ENCODE measurements at regions not wholly inside any gene's neighbourhood (a gene's known extent, or its start where the extent isn't known, plus 50 kb on each side); places are given as distances from the start of the nearest gene placed in this dataset.
"Not testable (repeated sequence)": the region's sequence is repeated elsewhere in the genome, so short reads cannot be mapped to it uniquely, and the experiment has no call there.

DNA sequence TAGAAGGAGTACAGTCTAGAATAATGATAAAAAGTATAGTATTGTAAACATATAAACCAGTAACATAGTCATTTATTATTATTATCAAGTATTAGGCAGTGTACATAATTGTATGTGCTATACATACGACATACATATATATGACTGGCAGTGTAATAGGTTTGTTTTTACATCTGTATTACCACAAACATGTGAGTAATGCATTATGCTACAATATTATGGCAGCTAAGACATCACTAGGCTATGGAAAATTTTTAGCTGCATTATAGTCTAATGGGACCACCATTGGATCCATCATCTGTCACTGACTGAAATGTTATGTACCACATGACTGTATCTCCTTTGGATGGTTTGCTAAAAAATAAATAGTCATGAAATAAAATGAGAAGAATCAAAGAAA lies 530.0 kb downstream of the PRR16 start:
- no peak for DNase-seq (ENCODE audit: low read depth)

DNA sequence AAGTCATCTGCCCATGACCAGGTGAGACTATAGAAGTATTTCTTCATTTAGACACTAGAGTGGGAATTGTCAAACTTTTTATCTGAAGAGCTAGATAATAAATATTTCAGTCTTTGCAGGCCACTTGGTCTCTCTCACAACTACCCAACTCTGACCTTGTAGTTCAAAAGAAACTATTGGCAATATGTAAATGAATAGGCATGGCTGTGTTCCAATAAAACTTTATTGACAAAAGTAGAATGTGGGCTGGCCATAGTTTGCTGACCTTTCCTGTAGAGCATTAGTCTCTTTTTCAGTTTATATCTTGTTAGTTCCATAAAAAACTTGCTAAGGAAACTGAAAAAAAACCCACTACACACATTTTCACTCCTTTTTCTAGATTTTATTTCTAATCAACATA lies 535.5 kb downstream of the PRR16 start:
- no peak for DNase-seq (ENCODE audit: low read depth)

DNA sequence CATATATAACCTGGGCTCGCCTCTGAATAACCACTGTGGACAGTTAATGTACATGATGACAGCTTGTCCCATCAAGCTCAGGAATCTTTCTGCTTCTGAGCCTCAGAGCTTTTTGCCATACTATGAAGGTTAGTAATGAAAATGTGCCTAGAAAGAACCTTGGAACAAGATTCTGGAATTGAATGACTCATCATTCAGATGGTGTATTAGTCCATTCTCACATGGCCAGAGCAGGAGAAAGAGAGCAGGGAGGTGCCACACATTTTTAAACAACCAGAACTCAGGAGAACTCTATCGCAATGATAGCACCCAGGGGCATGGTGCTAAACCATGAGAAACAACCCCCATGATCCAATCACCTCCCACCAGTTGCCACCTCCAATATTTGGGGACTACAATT lies 542.1 kb downstream of the PRR16 start:
- DNase-seq (ENCODE audit: low read depth), result peak; percentile 33

DNA sequence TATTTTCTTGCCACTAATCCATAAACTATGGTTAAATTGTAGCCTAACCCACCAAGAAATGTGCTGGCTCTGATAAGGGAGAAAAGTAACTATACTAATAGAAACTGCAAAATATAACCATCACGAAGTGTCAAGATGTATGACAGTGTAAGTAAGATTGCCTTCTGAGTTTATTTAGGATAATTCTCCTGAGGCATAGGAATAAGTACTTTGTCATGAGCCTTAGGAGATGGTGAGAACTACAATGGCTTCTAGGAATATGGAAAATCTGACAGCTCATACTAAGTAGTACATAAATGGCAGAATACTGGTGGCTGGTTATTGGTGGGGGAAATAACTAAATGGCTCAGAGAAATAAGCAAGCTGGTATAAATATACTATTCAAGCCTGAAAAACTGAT lies 543.9 kb downstream of the PRR16 start:
- DNase-seq (ENCODE audit: low read depth), result no peak

DNA sequence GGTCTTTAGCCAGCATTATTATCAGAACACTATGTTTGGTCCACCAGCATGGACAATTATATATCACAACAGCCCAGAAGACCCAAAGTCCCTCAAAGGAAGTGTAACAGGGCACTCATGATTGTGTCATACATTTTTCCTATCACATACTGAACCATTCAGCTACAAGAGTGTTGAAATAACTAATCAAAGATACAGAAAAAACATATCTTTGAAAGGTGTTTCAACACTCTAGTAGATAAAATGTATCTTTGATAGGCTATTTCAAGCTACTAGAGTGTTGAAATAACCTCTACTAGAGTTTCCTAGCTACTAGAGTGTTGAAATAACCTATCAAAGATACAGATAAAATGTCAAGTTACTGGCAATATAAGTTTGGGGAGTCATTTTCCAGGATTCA lies 545.0 kb downstream of the PRR16 start:
- DNase-seq (ENCODE audit: low read depth), result no peak

DNA sequence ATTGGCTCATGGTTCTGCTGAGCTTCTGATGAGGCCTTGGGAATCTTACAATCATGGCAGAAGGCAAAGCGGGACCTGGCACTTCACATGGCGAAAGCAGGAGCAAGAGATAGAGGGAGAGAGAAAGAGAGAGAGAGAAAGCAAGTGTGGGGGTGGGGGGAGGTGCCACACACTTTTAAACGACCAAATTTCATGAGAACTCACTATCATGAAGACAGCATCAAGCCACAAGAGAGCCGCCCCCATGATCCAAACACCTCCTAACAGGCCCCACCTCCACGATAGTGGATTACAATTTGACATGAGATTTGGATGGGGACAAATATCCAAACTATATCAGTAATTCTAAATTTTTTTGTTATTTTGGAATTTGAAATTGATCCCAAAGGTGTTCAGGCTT lies 553.9 kb downstream of the PRR16 start:
- no peak for DNase-seq (ENCODE audit: low read depth)

DNA sequence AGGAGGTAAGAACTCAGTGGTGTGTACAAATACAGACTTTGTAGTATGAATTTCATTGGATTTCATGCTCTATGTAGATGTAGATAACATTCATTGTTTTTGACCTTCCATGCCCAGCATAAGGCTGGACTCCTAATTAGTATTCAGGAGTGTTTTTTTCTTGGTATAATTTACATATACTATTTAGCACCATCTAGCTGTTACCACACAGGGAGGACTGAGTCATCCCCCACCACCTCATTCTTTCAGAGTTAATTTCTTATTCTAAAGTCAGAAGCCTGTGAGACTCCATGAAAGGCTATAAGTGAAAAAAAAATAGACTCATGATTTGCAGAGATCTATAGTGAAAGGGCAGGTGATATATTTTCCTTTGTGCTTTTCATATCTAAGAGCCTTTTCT lies 555.0 kb downstream of the PRR16 start:
- peak; percentile 1 for DNase-seq (ENCODE audit: low read depth)

DNA sequence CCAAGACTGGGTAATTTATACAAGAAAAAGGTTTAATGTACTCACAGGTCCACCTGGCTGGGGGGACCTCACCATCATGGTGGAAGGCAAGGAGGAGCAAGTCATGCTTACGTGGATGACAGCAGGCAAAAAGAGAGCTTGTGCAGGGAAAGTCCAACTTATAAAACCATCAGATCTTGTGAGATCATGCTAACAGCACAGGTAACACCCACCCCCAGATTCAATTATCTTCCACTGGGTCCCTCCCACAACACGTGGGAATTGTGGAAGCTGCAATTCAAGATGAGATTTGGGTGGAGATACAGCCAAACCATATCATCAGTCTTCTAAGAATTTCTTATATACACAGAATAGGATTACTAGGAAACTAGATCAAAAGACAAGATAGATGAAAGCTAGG lies 555.6 kb downstream of the PRR16 start:
- no peak for DNase-seq (ENCODE audit: low read depth)

DNA sequence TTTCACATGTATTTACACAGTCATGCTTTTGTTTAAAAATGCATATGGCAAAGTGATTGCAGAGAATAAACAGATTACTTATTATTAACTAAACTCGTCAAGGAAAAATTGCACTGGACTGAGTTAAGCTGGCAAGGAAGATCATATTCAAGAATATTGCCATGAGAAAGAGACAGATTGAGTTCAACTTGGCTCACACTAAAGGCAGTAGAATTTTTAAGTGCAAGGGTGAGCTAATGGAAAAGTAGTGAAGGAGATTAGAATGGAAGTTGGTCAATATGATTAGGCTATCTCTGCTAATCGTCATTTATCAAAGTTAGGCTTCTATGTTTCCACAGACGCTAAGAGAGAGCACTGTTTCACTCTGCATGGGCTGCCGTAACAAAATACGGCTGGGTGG lies 557.6 kb downstream of the PRR16 start:
- DNase-seq (ENCODE audit: low read depth), result no peak

DNA sequence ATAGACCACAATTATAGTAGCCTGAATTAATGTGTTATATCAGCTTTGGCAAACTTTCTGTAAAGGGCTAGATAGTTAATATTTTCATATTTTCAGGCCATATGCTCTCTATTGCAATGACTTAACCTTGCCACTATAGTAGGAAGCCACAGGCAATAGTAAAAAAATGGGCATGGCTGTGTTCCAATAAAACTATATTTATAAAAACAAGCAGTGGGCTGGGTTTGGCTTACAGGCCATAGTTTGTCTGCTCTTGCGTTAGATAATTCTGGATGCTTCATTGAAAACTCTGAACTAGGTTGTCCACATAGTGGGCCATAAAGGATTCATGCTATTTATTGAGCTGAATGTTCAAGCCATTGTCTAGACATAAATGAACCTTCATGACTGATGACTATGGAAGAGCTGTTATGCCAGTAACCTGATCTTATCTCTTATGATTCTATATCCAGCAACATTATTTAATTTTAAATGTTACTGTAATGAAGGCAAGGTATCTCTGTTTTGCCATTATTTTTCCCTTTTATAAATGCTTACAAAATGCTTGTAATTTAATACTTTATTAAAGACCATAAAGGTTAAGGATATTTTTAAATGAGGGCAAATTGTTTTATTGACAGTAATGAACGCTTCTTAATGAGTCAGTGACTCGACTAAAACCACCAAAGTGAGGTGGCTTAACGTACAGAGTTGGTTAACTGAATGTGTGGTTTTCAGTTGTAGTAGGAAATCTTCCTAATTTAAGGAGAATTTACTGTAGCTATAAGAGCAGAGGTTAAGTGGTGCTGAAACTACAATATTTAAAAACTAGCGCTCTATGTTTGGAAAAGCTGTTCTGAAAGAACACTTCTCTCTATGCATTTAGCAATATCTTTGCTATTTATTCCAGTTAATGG lies 560.6 kb downstream of the PRR16 start:
- no peak for DNase-seq (ENCODE audit: low read depth)

DNA sequence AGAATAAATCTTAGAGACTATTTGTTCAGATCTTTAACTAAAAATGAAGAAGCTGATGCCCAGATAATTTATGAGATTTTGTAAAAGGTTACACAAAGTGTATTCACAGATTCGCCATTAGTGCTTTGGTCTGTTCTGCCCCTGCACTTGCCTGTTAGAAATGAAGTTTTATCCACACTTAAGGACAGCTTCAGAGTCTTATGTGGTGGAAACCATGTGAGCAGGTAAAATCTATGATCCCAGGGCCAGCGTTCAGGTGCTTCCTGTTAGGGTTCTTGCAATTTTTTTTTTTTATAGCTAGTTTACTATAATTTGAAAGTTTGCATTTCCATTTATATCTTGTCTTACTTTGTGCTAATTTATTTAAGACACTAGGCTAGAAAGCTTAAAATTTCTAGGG lies 561.6 kb downstream of the PRR16 start:
- no peak for DNase-seq (ENCODE audit: low read depth)

DNA sequence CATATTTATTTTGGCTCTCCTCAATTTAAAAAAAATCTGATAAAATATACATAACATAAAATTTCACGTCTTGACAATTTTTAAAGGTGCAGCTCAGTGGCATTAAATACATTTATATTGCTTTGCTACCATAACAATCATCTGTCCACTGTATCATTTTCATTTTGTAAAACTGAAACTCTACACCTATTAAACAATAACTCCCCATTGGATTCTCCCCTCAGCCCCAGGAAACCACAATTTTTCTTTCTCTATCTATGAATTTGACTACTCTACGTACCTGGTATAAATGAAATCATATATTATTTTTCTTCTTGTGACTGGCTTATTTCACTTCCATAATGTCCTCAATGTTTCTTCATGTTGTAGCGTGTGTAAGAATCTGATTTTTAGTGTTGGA lies 563.5 kb downstream of the PRR16 start:
- no peak for DNase-seq (ENCODE audit: low read depth)

DNA sequence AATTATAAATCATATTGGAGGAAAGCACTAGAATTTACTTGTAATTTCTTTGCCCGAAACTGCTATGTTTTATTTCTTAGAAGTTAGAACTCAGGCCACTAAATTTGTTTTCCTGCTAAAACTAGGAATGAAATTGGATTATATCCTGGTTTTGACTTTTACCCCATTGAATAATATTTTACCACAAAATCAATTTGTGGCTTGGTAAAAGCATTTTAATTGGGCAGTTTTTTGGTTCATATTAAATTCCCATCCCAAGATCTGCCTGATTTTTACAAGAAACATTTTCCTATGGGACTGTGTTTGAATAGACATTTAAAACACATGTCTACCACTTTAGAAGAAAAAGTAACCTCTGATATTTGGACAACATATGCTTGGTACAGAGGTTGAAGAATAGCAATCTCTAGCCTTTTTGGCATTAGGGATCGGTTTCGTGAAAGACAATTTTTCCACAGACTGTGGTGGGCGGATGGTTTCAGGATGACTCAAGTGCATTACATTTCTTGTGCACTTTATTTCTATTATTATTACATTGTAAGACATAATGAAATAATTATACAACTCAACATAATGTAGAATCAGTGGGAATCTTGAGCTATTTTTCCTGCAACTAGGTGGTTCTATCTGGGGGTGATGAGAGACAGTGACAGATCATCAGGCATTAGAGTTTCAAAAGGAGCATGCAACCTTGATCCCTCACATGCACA lies 565.6 kb downstream of the PRR16 start:
- DNase-seq (ENCODE audit: low read depth), result no peak

DNA sequence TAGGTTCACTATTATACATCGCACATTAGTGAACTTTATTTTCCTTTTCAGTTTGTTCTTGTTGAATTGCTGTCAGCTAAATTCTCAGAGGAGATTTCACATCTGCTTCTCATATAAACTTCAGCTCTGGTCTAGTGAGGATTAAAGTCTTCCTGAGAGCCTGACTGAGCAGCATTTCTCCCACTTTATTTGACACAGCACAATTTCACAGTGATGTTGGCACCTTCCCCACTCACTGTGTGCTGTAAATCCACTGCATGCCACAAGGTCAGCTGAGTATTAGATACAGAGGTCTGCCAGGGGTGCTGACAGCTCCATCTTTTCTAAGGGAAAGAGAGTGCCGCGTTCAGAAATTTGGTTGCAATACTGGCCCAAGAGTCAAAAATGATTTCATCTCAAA lies 567.4 kb downstream of the PRR16 start:
- DNase-seq (ENCODE audit: low read depth), result no peak

DNA sequence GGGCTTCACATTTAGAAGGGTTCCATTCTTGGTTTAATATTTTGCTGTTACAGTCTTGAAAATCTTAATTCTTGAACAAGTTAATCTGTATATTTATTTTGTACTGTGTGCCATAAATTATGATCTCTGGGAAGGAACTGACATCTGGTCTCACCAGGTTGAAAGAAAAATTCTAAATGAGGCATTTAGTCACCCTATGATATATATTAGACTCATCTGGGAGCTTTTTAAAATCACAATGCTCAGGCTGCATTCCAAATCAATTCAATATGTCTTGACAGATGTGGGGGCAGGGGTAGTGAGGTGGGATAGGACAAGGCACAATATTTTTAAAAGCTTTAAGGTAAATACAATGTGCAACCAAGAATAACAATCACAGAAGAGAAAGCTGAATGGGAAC lies 569.2 kb downstream of the PRR16 start:
- DNase-seq (ENCODE audit: low read depth), result no peak

DNA sequence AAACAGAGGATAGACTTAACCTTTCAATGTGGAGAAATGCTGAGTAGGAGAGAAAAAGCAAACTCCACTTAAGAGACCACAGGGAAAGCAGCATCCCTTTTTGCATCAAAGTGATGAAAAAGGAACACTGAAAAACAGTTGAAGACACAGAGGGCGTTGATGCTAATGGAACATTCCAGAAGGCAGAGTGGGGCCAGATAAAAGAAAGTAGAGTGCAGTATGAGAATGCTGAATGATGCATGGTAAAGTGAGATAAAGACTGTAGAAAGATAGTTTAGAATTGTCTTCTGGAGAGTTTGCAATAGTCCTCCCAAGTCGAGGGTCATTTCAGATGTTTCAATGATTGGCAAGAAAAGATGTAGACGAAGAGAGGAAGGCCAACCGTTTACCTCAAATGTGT lies 574.3 kb downstream of the PRR16 start:
- DNase-seq (ENCODE audit: low read depth), result no peak

DNA sequence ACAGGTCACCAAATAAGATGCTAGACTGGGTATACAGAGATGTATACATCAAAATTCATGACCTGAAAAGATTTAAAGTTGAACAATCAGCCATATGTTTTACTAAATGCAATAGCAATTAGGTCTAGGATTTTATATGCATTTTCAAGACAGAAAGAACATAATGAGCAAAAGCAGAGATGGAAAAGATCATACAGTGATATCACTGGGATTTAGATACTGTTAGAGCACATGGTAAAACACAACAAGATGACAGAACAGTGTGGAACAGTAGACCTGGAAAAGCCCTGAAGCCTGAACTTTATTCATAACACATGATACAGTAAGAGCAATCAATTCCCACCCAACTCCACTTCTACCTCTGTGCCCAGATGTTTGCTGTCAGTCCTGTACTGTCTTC lies 585.9 kb downstream of the PRR16 start:
- DNase-seq (ENCODE audit: low read depth), result no peak

DNA sequence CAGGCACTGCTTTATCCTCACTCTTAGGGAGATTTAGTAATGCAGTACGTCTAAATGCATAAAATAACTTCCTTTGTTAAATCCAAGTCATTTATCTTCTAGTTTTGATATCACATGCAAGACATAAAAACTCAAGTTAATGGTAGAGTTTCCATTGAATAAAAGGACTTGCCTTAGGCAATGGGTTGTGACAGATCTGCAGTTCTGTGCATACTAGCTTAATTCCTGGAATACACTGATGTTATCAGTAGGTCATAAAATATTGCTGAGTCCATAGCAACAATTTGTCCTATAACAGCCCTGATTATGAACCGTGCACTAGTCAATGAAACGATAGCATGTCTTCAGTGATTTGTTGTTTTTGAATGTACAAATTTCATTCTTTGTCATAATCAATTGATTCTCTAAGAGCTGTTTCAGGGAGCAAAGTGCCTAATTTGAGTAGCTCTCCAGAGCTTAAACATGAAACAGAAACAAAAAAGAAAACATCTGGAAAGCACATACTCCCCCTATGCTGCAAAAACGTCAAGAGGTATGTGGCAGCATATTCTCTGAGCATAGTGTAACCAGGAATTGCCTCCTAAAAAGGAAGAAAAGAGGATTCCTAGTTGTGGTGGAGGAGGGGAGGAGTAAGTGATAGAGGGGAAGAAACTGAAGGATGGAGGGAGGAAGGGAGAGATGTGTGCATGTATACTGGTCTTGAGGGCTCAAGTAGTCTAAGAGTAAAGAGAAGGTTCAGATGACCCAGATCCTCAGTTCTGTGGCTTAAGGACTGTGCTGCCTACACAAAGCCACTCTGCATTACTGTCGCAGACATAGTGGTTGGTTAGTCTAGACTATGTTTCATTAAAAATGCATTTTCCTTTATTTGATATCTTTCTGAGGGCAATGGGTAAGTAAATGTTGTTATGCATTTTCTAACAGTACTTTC lies 589.2 kb downstream of the PRR16 start:
- no peak for DNase-seq (ENCODE audit: low read depth)

DNA sequence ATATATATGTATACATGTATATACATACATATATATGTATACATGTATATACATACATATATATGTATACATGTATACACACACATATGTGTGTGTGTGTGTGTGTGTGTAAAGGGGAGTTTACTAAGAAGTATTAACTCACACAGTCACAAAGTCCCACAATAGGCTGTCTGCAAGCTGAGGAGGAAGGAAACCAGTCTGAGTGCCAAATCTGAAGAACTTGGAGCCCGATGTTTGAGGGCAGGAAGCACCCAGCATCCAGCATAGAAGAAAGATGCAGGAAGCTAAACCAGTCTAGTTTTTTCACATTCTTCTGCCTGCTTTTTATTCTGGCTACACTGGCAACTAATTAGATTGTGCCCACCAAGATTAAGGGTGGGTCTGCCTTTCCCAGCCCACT lies 591.5 kb downstream of the PRR16 start:
- DNase-seq (ENCODE audit: low read depth), result no peak

DNA sequence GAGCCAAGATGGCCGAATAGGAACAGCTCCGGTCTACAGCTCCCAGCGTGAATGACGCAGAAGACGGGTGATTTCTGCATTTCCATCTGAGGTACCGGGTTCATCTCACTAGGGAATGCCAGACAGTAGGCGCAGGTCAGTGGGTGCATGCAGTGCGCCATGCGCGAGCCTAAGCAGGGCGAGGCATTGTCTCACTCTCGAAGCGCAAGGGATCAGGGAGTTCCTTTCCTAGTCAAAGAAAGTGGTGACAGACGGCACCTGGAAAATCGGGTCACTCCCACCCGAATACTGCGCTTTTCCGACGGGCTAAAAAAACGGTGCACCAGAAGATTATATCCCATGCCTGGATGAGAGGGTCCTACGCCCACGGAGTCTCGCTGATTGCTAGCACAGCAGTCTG lies 600.1 kb downstream of the PRR16 start:
- not testable (repeated sequence) for DNase-seq (ENCODE audit: low read depth)

DNA sequence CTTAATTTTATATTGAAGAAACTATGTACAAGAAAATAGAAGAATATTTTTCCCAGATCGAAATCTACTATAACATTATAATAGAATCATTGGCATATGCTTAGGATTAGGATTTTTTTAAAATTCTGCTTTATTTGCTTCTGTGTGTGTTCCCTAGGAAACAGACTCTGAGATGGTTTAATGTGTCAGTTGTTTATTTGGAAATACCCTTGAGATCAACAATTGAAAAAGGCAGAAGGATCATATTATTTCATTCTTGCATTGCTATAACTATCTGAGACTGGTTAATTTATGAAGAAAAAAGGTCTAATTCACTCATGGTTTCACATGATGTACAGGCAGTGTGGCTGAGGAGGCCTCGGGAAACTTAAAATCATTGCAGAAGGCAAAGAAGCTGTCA lies 622.6 kb downstream of the PRR16 start:
- no peak for DNase-seq (ENCODE audit: low read depth)

DNA sequence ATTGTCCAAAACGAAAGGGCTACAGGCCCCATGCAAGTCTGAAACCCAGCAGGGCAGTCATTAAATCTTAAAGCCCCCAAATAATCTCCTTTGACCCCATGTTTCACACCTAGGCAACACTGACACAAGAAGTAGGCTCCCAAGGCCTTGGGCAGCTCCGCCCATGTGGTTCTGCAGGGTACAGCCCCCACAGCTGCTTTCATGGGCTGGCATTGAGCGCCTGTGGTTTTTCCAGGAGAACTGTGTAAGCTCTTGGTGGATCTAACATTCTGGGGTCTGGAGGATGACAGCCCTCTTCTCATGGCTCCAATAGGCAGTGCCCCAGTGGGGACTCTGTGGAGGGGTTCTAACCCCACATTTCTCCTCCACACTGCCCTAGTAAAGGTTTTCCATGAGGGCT lies 623.5 kb downstream of the PRR16 start:
- no peak for DNase-seq (ENCODE audit: low read depth)

Measured in HT1080 (cell line).